WTC11 (cell line): ENCODE measurements at regions not wholly inside any gene's neighbourhood (a gene's known extent, or its start where the extent isn't known, plus 50 kb on each side); places are given as distances from the start of the nearest gene placed in this dataset.

Source experiments
- ATAC-seq: fragments of 200-7000 bp; cut with Tn5 transposase; 2 replicates; pipeline ENCODE4 v1.10.0; 2021; ENCODE audit warnings: mild to moderate bottlenecking, moderate library complexity
- CTCF ChIA-PET: fragments of 300-600 bp; sonication (Branson Sonifier 250); formaldehyde crosslinking; loops from one replicate; lab custom pipeline; 2021; ENCODE audit warnings: antibody characterized with exemption; lab: Charles Lee
- POLR2A ChIA-PET: fragments of 350-600 bp; sonication (Branson Sonifier 250); formaldehyde crosslinking; loops from one replicate; lab custom pipeline; 2021; ENCODE audit warnings: antibody characterized with exemption; lab: Charles Lee
- DNase-seq: peaks from one replicate; pipeline ENCODE4 v3.0.0; 2021; ENCODE audit warnings: low spot score
- H3K27ac Mint-ChIP-seq: 2 replicates; pipeline ENCODE4 v1.8.0; 2021; ENCODE audit warnings: mixed read lengths
- H3K27me3 Mint-ChIP-seq: 2 replicates; pipeline ENCODE4 v1.8.0; 2021; ENCODE audit warnings: low read depth, mild to moderate bottlenecking, moderate library complexity, mixed read lengths
- H3K36me3 Mint-ChIP-seq: 2 replicates; pipeline ENCODE4 v1.8.0; 2021; ENCODE audit warnings: mixed read lengths
- H3K4me1 Mint-ChIP-seq: 2 replicates; pipeline ENCODE4 v1.8.0; 2022; ENCODE audit warnings: mixed read lengths
- H3K4me3 Mint-ChIP-seq: 2 replicates; pipeline ENCODE4 v1.8.0; 2021; ENCODE audit warnings: mild to moderate bottlenecking, moderate library complexity, mixed read lengths
- H3K9me3 Mint-ChIP-seq: 2 replicates; pipeline ENCODE4 v1.8.0; 2021; ENCODE audit warnings: mixed read lengths
- ATF2 ChIP-seq: sonication (generic); formaldehyde crosslinking; IDR thresholded peaks from 2 replicates; pipeline ENCODE4 v1.8.1; 2022; ENCODE audit warnings: low read depth, missing genetic modification reagents, borderline replicate concordance
- CREM ChIP-seq: sonication (generic); formaldehyde crosslinking; IDR thresholded peaks from 2 replicates; pipeline ENCODE4 v1.8.1; 2022; ENCODE audit warnings: mild to moderate bottlenecking, missing genetic modification reagents, moderate library complexity
- ERG ChIP-seq: fragments of 250-450 bp; sonication (Bioruptor Pico); IDR thresholded peaks from 2 replicates; pipeline ENCODE4 v1.8.0; 2021; ENCODE audit warnings: mild to moderate bottlenecking
- FOXJ3 ChIP-seq: sonication (generic); formaldehyde crosslinking; IDR thresholded peaks from 2 replicates; pipeline ENCODE4 v1.9.0; 2021; ENCODE audit warnings: missing genetic modification reagents, mild to moderate bottlenecking, borderline replicate concordance
- HMGA2 ChIP-seq: fragments of 250-450 bp; sonication (Bioruptor Pico); IDR thresholded peaks from 2 replicates; pipeline ENCODE4 v1.4.0; 2021; ENCODE audit warnings: mild to moderate bottlenecking, moderate library complexity
- KAT7 ChIP-seq: sonication (generic); formaldehyde crosslinking; IDR thresholded peaks from 2 replicates; pipeline ENCODE4 v1.8.1; 2023; ENCODE audit warnings: missing genetic modification reagents, mild to moderate bottlenecking, borderline replicate concordance
- MXD4 ChIP-seq: fragments of 250-450 bp; sonication (Bioruptor Pico); IDR thresholded peaks from 2 replicates; pipeline ENCODE4 v1.8.0; 2021; ENCODE audit warnings: mild to moderate bottlenecking, moderate library complexity, borderline replicate concordance
- MYBL2 ChIP-seq: sonication (generic); formaldehyde crosslinking; IDR thresholded peaks from 2 replicates; pipeline ENCODE4 v1.8.1; 2023; ENCODE audit warnings: mild to moderate bottlenecking, moderate library complexity, missing genetic modification reagents
- PRDM15 ChIP-seq: sonication (generic); formaldehyde crosslinking; IDR thresholded peaks from 2 replicates; pipeline ENCODE4 v1.8.0; 2022; ENCODE audit warnings: missing genetic modification reagents
- STAT6 ChIP-seq: sonication (generic); formaldehyde crosslinking; conservative IDR thresholded peaks from 2 replicates; pipeline ENCODE4 v1.8.1; 2023; ENCODE audit warnings: mild to moderate bottlenecking, low read depth, missing genetic modification reagents, moderate library complexity
- USF2 ChIP-seq: sonication (generic); formaldehyde crosslinking; IDR thresholded peaks from 2 replicates; pipeline ENCODE4 v1.8.1; 2023; ENCODE audit warnings: mild to moderate bottlenecking, missing genetic modification reagents, moderate library complexity
- ZNF121 ChIP-seq: sonication (generic); formaldehyde crosslinking; IDR thresholded peaks from 2 replicates; pipeline ENCODE4 v1.8.0; 2023; ENCODE audit warnings: missing genetic modification reagents
- ZNF232 ChIP-seq: sonication (generic); formaldehyde crosslinking; IDR thresholded peaks from 2 replicates; pipeline ENCODE4 v1.8.0; 2022; ENCODE audit warnings: mild to moderate bottlenecking, missing genetic modification reagents
- ZNF263 ChIP-seq: sonication (generic); formaldehyde crosslinking; IDR thresholded peaks from 2 replicates; pipeline ENCODE4 v1.8.1; 2022; ENCODE audit warnings: low read depth, mild to moderate bottlenecking, moderate library complexity, missing genetic modification reagents

- ATAC-seq (no peak), DNase-seq (no peak)
- H3K9me3 Mint-ChIP-seq: peaks cover 16% of the 10 kb centered on the region
- H3K27me3 Mint-ChIP-seq: no peaks in the 10 kb centered on the region
- H3K27ac Mint-ChIP-seq: 0 out of 2 replicates have a peak overlapping the region, but pooled peaks have one; percentile 32
- H3K4me3 Mint-ChIP-seq: no peak overlapping the region
- ChIA-PET POLR2A (no interaction called here), CTCF (no interaction called here)
- H3K4me1 Mint-ChIP-seq: peaks cover 16% of the 10 kb centered on the region
- TF ChIP-seq HMGA2 (CRISPR knock-in tag) (no peak), MYBL2 (CRISPR knock-in tag) (no peak), PRDM15 (CRISPR knock-in tag) (no peak), CREM (CRISPR knock-in tag) (no peak), FOXJ3 (CRISPR knock-in tag) (no peak), ZNF232 (CRISPR knock-in tag) (no peak), MXD4 (no peak), KAT7 (CRISPR knock-in tag) (no peak), STAT6 (CRISPR knock-in tag) (no peak), ERG (CRISPR knock-in tag) (no peak), USF2 (CRISPR knock-in tag) (no peak)
- peaks cover 7% of the 10 kb centered on the region for H3K36me3 Mint-ChIP-seq
These were observed 304.0 kb downstream of the LPIN1 start for GRCh38 chr2:12050396-12050795.

GRCh38 chr2:12051831-12052230 is 305.4 kb downstream of the LPIN1 start:
- TF ChIP-seq ZNF263 (no peak), ZNF121 (no peak), ATF2 (no peak)
- ChIA-PET CTCF (no interaction called here), POLR2A (no interaction called here)
- DNase-seq (no peak), ATAC-seq (no peak)
- no peak overlapping the region for H3K4me3 Mint-ChIP-seq
- no peaks in the 10 kb centered on the region for H3K27me3 Mint-ChIP-seq
- peaks cover 22% of the 10 kb centered on the region for H3K9me3 Mint-ChIP-seq
- H3K27ac Mint-ChIP-seq: no peak overlapping the region
- H3K4me1 Mint-ChIP-seq: peaks cover 17% of the 10 kb centered on the region
- peaks cover 7% of the 10 kb centered on the region for H3K36me3 Mint-ChIP-seq
